HCT116 (cell line): ENCODE measurements at regions not wholly inside any gene's neighbourhood (a gene's known extent, or its start where the extent isn't known, plus 50 kb on each side); places are given as distances from the start of the nearest gene placed in this dataset.

Experiments used
- ATAC-seq: fragments of 200-7000 bp; cut with Tn5 transposase; 2 replicates; pipeline ENCODE4 v1.9.1; 2020; ENCODE audit warnings: mild to moderate bottlenecking, moderate library complexity
- BruUV-seq: library from RNA; stranded (reverse); fragments of 400-500 nt; replicated peaks from 2 replicates; lab custom pipeline; 2021; lab: Mats Ljungman, UMichigan
- CTCF ChIA-PET: fragments of 300-600 bp; sonication (Branson Sonifier 250); formaldehyde crosslinking; loops from one replicate; lab custom pipeline; 2021; ENCODE audit warnings: antibody characterized with exemption; lab: Charles Lee
- POLR2A ChIA-PET: fragments of 300-600, 350-600 bp; sonication (Branson Sonifier 250); formaldehyde crosslinking; loops from one replicate; lab custom pipeline; 2021; ENCODE audit warnings: antibody characterized with exemption; lab: Charles Lee
- RAD21 ChIA-PET, 2 experiments: fragments of 300-600 bp; sonication (Branson Sonifier 250); formaldehyde crosslinking; loops; one replicate each; lab custom pipeline; 2023; ENCODE audit warnings: low total read pairs in 2 of 2; ENCODE audit not compliant: uncharacterized antibody in 2 of 2, unreplicated experiment in 2 of 2, low non-redundant PET in 1 of 2; lab: Charles Lee
- DNase-seq: peaks from one replicate; pipeline ENCODE4 v3.0.0-alpha.2; 2010; ENCODE audit warnings: low read depth, low spot score
- H2AFZ ChIP-seq: fragments of 200-600 bp; shearing (Covaris generic), sonication (generic); 2 replicates; pipeline ENCODE4 v1.6.1; 2017; ENCODE audit warnings: low read depth, mixed run types, mixed read lengths, antibody characterized with exemption, low read length; ENCODE audit not compliant: poor library complexity, severe bottlenecking
- H3K27ac ChIP-seq: 2 replicates; pipeline ENCODE4 v1.5.1; 2012; ENCODE audit warnings: low read depth, low read length
- H3K27me3 ChIP-seq: fragments of 200-600 bp; sonication (generic); 2 replicates; pipeline ENCODE4 v1.6.1; 2016; ENCODE audit warnings: mixed run types, low read length, mixed read lengths; ENCODE audit not compliant: insufficient read depth
- H3K36me3 ChIP-seq, 2 experiments: fragments of 200-500 bp in 1 of 2; fragments of 200-600 bp in 1 of 2; sonication (Bioruptor generic) in 1 of 2; sonication (generic) in 1 of 2; 2 replicates each; pipeline versions ENCODE4 v1.5.1 to v1.6.1; 2014 to 2016; ENCODE audit warnings: low read length in 2 of 2, inconsistent platforms in 1 of 2, mixed read lengths in 1 of 2, mixed run types in 1 of 2; ENCODE audit not compliant: insufficient read depth in 2 of 2, control insufficient read depth in 1 of 2
- H3K4me1 ChIP-seq, 2 experiments: fragments of 200-600 bp in 1 of 2; sonication (generic) in 1 of 2; 2 replicates each; pipeline versions ENCODE4 v1.5.1 to v1.6.1; 2012 to 2017; ENCODE audit warnings: low read length in 2 of 2, inconsistent platforms in 1 of 2, mild to moderate bottlenecking in 1 of 2, mixed read lengths in 1 of 2, mixed run types in 1 of 2, moderate library complexity in 1 of 2; ENCODE audit not compliant: insufficient read depth in 2 of 2, control insufficient read depth in 1 of 2
- H3K4me2 ChIP-seq: fragments of 200-600 bp; sonication (generic); 2 replicates; pipeline ENCODE4 v1.6.1; 2017; ENCODE audit warnings: mixed run types, low read length, mixed read lengths
- H3K4me3 ChIP-seq, 2 experiments: fragments of 200-600 bp in 1 of 2; sonication (generic) in 1 of 2; replicated peaks in 1 of 2; 2 replicates each; pipeline ENCODE4 v1.5.1; 2011 to 2016; ENCODE audit warnings: low read length in 2 of 2, control low read depth in 1 of 2, low read depth in 1 of 2, mild to moderate bottlenecking in 1 of 2, mixed read lengths in 1 of 2, mixed run types in 1 of 2
- H3K79me2 ChIP-seq: fragments of 200-600 bp; sonication (generic); 2 replicates; pipeline ENCODE4 v1.6.1; 2017; ENCODE audit warnings: mild to moderate bottlenecking, mixed run types, low read length, moderate library complexity, mixed read lengths; ENCODE audit not compliant: insufficient read depth
- H3K9ac ChIP-seq: fragments of 200-600 bp; sonication (generic); 2 replicates; pipeline ENCODE4 v1.6.1; 2016; ENCODE audit warnings: low read length, mixed read lengths
- H3K9me2 ChIP-seq: fragments of 200-600 bp; sonication (generic), shearing (Covaris generic); 2 replicates; pipeline ENCODE4 v1.6.1; 2017; ENCODE audit warnings: mixed run types, mild to moderate bottlenecking, moderate library complexity; ENCODE audit not compliant: insufficient read depth
- H3K9me3 ChIP-seq, 2 experiments: fragments of 200-500 bp in 1 of 2; fragments of 200-600 bp in 1 of 2; sonication (Bioruptor generic) in 1 of 2; sonication (generic) in 1 of 2; 2 replicates each; pipeline ENCODE4 v1.6.1; 2014 to 2017; ENCODE audit warnings: low read length in 2 of 2, mixed read lengths in 2 of 2, inconsistent platforms in 1 of 2, low read depth in 1 of 2, mild to moderate bottlenecking in 1 of 2, mixed run types in 1 of 2, moderate library complexity in 1 of 2; ENCODE audit not compliant: control insufficient read depth in 1 of 2, insufficient read depth in 1 of 2
- H4K20me1 ChIP-seq: fragments of 200-600 bp; sonication (generic), shearing (Covaris generic); 2 replicates; pipeline ENCODE4 v1.6.1; 2017; ENCODE audit warnings: mixed run types, mild to moderate bottlenecking, moderate library complexity; ENCODE audit not compliant: insufficient read depth
- CBX3 ChIP-seq: IDR thresholded peaks from 2 replicates; pipeline ENCODE4 v1.6.1; 2012; ENCODE audit warnings: low read depth
- ELF1 ChIP-seq: IDR thresholded peaks from 2 replicates; pipeline ENCODE4 v1.6.1; 2012; ENCODE audit warnings: low read depth, borderline replicate concordance
- EZH2phosphoT487 ChIP-seq: fragments of 200-600 bp; IDR thresholded peaks from 2 replicates; pipeline ENCODE4 v1.6.1; 2018; ENCODE audit warnings: antibody characterized with exemption, borderline replicate concordance
- POLR2A ChIP-seq: IDR thresholded peaks from 2 replicates; pipeline ENCODE4 v1.7.0; 2011; ENCODE audit warnings: borderline replicate concordance; ENCODE audit not compliant: insufficient read depth, insufficient read length; ENCODE audit errors: extremely low read depth
- REST ChIP-seq: IDR thresholded peaks from 2 replicates; pipeline ENCODE4 v1.6.1; 2012; ENCODE audit warnings: low read depth
- TCF7L2 ChIP-seq: IDR thresholded peaks from 2 replicates; pipeline ENCODE4 v1.7.0; 2011; ENCODE audit warnings: borderline replicate concordance, inconsistent platforms; ENCODE audit not compliant: insufficient read depth, insufficient read length; ENCODE audit errors: extremely low read depth
- YY1 ChIP-seq: IDR thresholded peaks from 2 replicates; pipeline ENCODE4 v1.6.1; 2011; ENCODE audit warnings: low read length, low read depth, moderate library complexity, mild to moderate bottlenecking; ENCODE audit not compliant: insufficient replicate concordance; ENCODE audit errors: extremely low read depth
- ZBTB33 ChIP-seq: IDR thresholded peaks from 2 replicates; pipeline ENCODE4 v1.6.1; 2011; ENCODE audit warnings: mild to moderate bottlenecking, low read length, moderate library complexity; ENCODE audit not compliant: insufficient replicate concordance; ENCODE audit errors: extremely low read depth
- intact Hi-C: fragments of 100-400 bp; cut with micrococcal nuclease; formaldehyde crosslinking; loops from 2 replicates; pipeline ENCODE4 v1.10.0; 2022
- TF ChIP-seq, protein P1 (sequence below): IDR thresholded peaks from 2 replicates; pipeline ENCODE4 v1.6.1; 2012

- H3K9ac ChIP-seq: no peak overlapping the region
- no peak for DNase-seq
- H3K4me1 ChIP-seq: no peaks in the 10 kb centered on the region
- no peaks in the 10 kb centered on the region for H3K27me3 ChIP-seq
- no TSS peak for BruUV-seq
- H3K36me3 ChIP-seq: no peaks in the 10 kb centered on the region
- RAD21 ChIA-PET: no interaction called here
- POLR2A ChIA-PET: no interaction called here
- no peak overlapping the region for H2AFZ ChIP-seq
- H4K20me1 ChIP-seq: no peaks in the 10 kb centered on the region
- H3K79me2 ChIP-seq: no peaks in the 10 kb centered on the region
- H3K9me3 ChIP-seq: peaks cover 0 to 6% of the 10 kb centered on the region in 2 experiments; a peak in 1 of 4 replicates
- TF ChIP-seq YY1 (no peak), ZBTB33 (no peak), ELF1 (no peak), REST (no peak), EZH2phosphoT487 (no peak), TCF7L2 (no peak), CBX3 (no peak), POLR2A (no peak)
- TF ChIP-seq, protein P1, sequence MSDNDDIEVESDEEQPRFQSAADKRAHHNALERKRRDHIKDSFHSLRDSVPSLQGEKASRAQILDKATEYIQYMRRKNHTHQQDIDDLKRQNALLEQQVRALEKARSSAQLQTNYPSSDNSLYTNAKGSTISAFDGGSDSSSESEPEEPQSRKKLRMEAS: no peak
- intact Hi-C loops: no loop called here
- H3K4me2 ChIP-seq: no peak overlapping the region
- no peak overlapping the region for H3K27ac ChIP-seq
- no peaks in the 10 kb centered on the region for H3K9me2 ChIP-seq
- CTCF ChIA-PET: no interaction called here
- ATAC-seq: no peak
- H3K4me3 ChIP-seq: no peak overlapping the region
These were observed 426.7 kb downstream of the TRIB2 start for GRCh38 chr2:13143451-13143850.
